ENCODE measurements at regions not wholly inside any gene's neighbourhood (a gene's known extent, or its start where the extent isn't known, plus 50 kb on each side); places are given as distances from the start of the nearest gene placed in this dataset.

- Histone ChIP-seq H3K36me3 (ENCODE audit: control insufficient read depth, insufficient read depth, low read length) (no peaks in the 10 kb centered on the region), H3K27me3 (ENCODE audit: control insufficient read depth, insufficient read depth, low read length) (no peaks in the 10 kb centered on the region), H3K4me1 (ENCODE audit: control insufficient read depth, insufficient read depth, low read length) (peaks cover 41% of the 10 kb centered on the region), H3K9me3 (replicated peaks; ENCODE audit: control insufficient read depth, low read depth, low read length) (no peaks in the 10 kb centered on the region), H3K4me3 (ENCODE audit: low read length) (no peak overlapping the region), H3K27ac (ENCODE audit: low read length) (no peak overlapping the region)
- DNase-seq: no peak
- WGBS (ENCODE audit: insufficient coverage): 81% methylated on average over 4 of the region's 4 CpGs
Measured at GRCh38 chr6:163949431-163949830, 534.9 kb downstream of the QKI start.

- Histone ChIP-seq H3K27me3 (ENCODE audit: control insufficient read depth, insufficient read depth, low read length) (no peaks in the 10 kb centered on the region), H3K9me3 (replicated peaks; ENCODE audit: control insufficient read depth, low read depth, low read length) (no peaks in the 10 kb centered on the region), H3K27ac (ENCODE audit: low read length) (no peak overlapping the region), H3K4me3 (ENCODE audit: low read length) (no peak overlapping the region), H3K36me3 (ENCODE audit: control insufficient read depth, insufficient read depth, low read length) (no peaks in the 10 kb centered on the region), H3K4me1 (ENCODE audit: control insufficient read depth, insufficient read depth, low read length) (peaks cover 49% of the 10 kb centered on the region)
- 100% methylated on average over 1 of the region's 5 CpGs for WGBS (ENCODE audit: insufficient coverage)
- DNase-seq: no peak
Measured at GRCh38 chr6:163948250-163948649, 533.7 kb downstream of the QKI start.

DNA sequence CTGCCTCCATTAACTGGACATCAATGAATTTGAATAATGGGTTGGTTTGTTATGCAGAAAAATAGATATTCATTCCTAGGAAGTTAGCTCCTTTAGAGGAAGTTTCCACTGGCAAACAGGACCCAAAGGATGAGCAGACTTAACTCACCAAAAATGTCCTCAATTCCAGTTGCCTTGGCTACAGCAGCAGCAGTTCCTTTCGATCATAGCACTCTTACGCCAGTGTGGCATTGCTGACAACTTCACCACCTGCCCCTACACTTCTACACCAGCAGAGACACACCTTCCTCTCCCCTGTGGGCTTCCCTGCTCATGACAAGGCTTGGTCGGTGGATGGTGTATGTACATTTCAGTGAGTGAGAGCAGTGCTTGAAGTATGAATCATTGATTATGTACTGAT is 532.8 kb downstream of the QKI start:
- Histone ChIP-seq H3K4me1 (ENCODE audit: control insufficient read depth, insufficient read depth, low read length) (peaks cover 46% of the 10 kb centered on the region), H3K27me3 (ENCODE audit: control insufficient read depth, insufficient read depth, low read length) (no peaks in the 10 kb centered on the region), H3K9me3 (replicated peaks; ENCODE audit: control insufficient read depth, low read depth, low read length) (no peaks in the 10 kb centered on the region), H3K4me3 (ENCODE audit: low read length) (no peak overlapping the region), H3K36me3 (ENCODE audit: control insufficient read depth, insufficient read depth, low read length) (no peaks in the 10 kb centered on the region), H3K27ac (ENCODE audit: low read length) (peak overlapping the region; percentile 38)
- 70% methylated on average over 2 of the region's 3 CpGs for WGBS (ENCODE audit: insufficient coverage)
- no peak for DNase-seq

DNA sequence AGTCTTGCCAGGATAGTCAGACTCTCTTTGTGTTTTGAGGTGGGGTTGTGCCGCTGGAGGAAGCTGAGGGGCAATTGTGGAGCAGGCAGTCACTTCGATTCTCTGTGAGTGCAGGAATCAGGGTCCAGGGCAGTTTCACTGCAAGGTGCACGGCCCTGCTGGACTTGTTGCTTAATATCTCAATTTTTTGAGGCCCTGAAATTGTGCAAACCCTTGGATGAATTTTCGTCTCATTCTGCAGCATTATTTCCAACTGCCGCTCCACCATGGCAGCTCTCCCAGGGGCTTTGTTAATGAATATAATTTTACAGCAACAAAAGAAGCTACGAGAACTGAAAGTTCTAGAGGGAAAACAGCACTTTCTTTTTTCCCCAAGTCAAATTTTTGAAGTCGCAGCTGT is 531.9 kb downstream of the QKI start:
- Histone ChIP-seq H3K36me3 (ENCODE audit: control insufficient read depth, insufficient read depth, low read length) (no peaks in the 10 kb centered on the region), H3K27me3 (ENCODE audit: control insufficient read depth, insufficient read depth, low read length) (no peaks in the 10 kb centered on the region), H3K9me3 (replicated peaks; ENCODE audit: control insufficient read depth, low read depth, low read length) (no peaks in the 10 kb centered on the region), H3K4me1 (ENCODE audit: control insufficient read depth, insufficient read depth, low read length) (peaks cover 40% of the 10 kb centered on the region), H3K27ac (ENCODE audit: low read length) (peak overlapping the region; percentile 38), H3K4me3 (ENCODE audit: low read length) (no peak overlapping the region)
- 63% methylated on average over 3 of the region's 7 CpGs for WGBS (ENCODE audit: insufficient coverage)
- no peak for DNase-seq

DNA sequence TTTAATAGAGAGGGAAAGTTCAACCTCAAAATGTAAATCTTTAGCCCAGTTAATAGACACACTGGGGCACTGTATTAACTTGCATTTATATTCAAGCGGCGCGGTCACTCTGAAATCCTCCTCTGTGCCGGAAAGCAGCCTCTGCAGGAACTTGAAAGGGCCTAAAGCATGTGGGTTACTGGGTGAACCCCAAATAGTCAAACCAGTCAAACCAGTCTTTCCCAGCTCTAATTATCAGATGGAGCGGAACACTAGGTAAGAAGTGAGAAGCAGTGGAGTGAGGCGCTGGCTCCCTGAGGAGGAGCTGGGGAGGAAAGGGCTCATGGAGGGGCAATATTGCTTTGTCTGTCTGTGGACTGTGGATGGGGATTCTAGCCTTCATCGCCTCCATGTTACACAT is 531.3 kb downstream of the QKI start:
- Histone ChIP-seq H3K36me3 (ENCODE audit: control insufficient read depth, insufficient read depth, low read length) (no peaks in the 10 kb centered on the region), H3K9me3 (replicated peaks; ENCODE audit: control insufficient read depth, low read depth, low read length) (no peaks in the 10 kb centered on the region), H3K27ac (ENCODE audit: low read length) (no peak overlapping the region), H3K27me3 (ENCODE audit: control insufficient read depth, insufficient read depth, low read length) (no peaks in the 10 kb centered on the region), H3K4me1 (ENCODE audit: control insufficient read depth, insufficient read depth, low read length) (peaks cover 39% of the 10 kb centered on the region), H3K4me3 (ENCODE audit: low read length) (no peak overlapping the region)
- DNase-seq: no peak
- WGBS (ENCODE audit: insufficient coverage): no CpG with 5 or more reads among the region's 7 CpGs

DNA sequence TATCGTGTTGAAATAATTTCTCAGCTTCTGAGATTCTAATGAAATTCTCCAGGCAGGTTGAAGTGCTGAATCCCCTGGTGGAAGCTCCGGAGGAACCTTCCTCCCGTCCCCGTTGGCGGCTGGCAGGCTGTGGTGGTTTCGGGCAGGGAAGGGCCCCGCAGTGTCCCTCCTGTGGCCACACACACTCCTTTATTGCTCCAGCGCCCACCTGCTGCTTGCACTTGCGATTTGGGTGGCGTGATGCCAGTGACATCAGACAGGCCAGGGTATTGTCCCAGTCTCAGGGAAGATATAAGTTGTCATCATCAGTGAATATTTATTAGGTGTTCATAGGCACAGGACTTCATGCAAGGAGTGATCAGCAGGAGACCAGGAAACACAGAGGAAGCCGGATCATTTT is 530.4 kb downstream of the QKI start:
- H3K27me3 ChIP-seq (ENCODE audit: control insufficient read depth, insufficient read depth, low read length): no peaks in the 10 kb centered on the region
- peaks cover 39% of the 10 kb centered on the region for H3K4me1 ChIP-seq (ENCODE audit: control insufficient read depth, insufficient read depth, low read length)
- no peaks in the 10 kb centered on the region for H3K9me3 ChIP-seq (replicated peaks; ENCODE audit: control insufficient read depth, low read depth, low read length)
- H3K36me3 ChIP-seq (ENCODE audit: control insufficient read depth, insufficient read depth, low read length): no peaks in the 10 kb centered on the region
- no peak overlapping the region for H3K4me3 ChIP-seq (ENCODE audit: low read length)
- whole genome bisulfite sequencing (ENCODE audit: insufficient coverage): 47% methylated on average over 8 of the region's 11 CpGs
- peak; percentile 65 for DNase-seq
- no peak overlapping the region for H3K27ac ChIP-seq (ENCODE audit: low read length)

DNA sequence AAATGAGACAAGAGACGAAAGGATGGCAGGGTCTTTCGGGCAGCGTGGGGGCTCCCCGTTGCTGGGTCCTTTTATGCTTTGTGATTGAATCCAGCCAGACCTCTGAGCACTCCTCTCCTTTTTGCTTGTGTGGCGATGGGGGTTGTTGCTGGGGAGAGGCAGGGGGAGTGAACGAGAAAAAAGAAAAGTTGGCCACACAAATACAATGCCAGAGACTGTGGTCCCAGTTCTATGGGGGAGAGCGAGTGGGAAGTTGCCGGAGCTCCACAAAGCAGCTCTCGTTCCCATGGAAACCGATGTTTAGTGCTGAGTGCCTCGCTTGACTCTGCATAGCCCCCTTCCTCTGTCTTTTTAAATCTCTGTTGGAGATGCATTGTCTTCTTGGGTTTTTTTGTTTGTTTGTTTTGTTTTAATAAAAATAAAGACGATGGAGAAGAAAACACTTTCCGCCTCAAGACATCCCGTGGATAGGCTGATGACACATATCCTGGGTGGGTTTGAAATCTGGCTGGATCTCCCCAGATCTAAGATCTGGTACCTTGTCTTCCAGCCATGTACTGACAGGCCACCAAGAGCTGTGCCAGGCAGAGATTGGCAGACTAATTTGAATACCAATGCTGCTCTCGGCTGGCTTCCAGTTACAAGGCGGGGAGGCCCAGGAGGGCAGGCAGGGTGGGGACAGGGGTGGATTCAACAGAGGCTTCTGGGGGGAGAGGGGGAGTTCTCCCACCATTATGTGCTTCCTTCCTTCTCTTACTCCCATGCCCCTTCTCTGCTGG is 529.3 kb downstream of the QKI start:
- 13% methylated on average over 9 of the region's 16 CpGs for WGBS (ENCODE audit: insufficient coverage)
- Histone ChIP-seq H3K4me3 (ENCODE audit: low read length) (peak overlapping the region; percentile 6), H3K27me3 (ENCODE audit: control insufficient read depth, insufficient read depth, low read length) (no peaks in the 10 kb centered on the region), H3K27ac (ENCODE audit: low read length) (peak overlapping the region; percentile 73), H3K9me3 (replicated peaks; ENCODE audit: control insufficient read depth, low read depth, low read length) (no peaks in the 10 kb centered on the region), H3K36me3 (ENCODE audit: control insufficient read depth, insufficient read depth, low read length) (no peaks in the 10 kb centered on the region), H3K4me1 (ENCODE audit: control insufficient read depth, insufficient read depth, low read length) (peaks cover 39% of the 10 kb centered on the region)
- peak; percentile 90 for DNase-seq

GRCh38 chr6:163942790-163943189 is 528.3 kb downstream of the QKI start:
- H3K4me3 ChIP-seq (ENCODE audit: low read length): no peak overlapping the region
- H3K4me1 ChIP-seq (ENCODE audit: control insufficient read depth, insufficient read depth, low read length): peaks cover 39% of the 10 kb centered on the region

DNA sequence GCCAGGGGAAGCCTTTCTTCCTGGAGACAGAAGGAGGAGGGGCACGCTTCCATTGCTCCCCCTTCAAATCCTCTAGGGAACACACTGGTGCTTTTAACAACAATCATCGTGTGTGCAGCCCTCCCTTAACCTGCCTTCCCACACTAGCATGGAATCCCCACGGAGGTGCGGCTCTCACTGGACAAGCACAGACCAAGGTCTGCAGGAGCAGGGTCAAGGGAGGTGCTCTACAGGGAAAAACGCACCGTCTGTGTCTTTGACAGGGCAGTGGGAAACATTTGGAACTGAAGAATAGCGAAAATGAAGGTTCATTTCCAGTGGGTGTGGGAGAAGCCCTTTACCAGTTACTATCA is 527.1 kb downstream of the QKI start:
- peaks cover 30% of the 10 kb centered on the region for H3K4me1 ChIP-seq (ENCODE audit: control insufficient read depth, insufficient read depth, low read length)
- no peaks in the 10 kb centered on the region for H3K9me3 ChIP-seq (replicated peaks; ENCODE audit: control insufficient read depth, low read depth, low read length)
- H3K4me3 ChIP-seq (ENCODE audit: low read length): no peak overlapping the region
- H3K27ac ChIP-seq (ENCODE audit: low read length): peak overlapping the region; percentile 53
- H3K36me3 ChIP-seq (ENCODE audit: control insufficient read depth, insufficient read depth, low read length): no peaks in the 10 kb centered on the region
- H3K27me3 ChIP-seq (ENCODE audit: control insufficient read depth, insufficient read depth, low read length): no peaks in the 10 kb centered on the region
- DNase-seq: no peak
- WGBS (ENCODE audit: insufficient coverage): no CpG with 5 or more reads among the region's 7 CpGs

More at GRCh38 chr6:163942790-163943189, 528.3 kb downstream of the QKI start:
- Histone ChIP-seq H3K27ac (ENCODE audit: low read length) (no peak overlapping the region), H3K36me3 (ENCODE audit: control insufficient read depth, insufficient read depth, low read length) (no peaks in the 10 kb centered on the region), H3K9me3 (replicated peaks; ENCODE audit: control insufficient read depth, low read depth, low read length) (no peaks in the 10 kb centered on the region), H3K27me3 (ENCODE audit: control insufficient read depth, insufficient read depth, low read length) (no peaks in the 10 kb centered on the region)
- no peak for DNase-seq
- whole genome bisulfite sequencing (ENCODE audit: insufficient coverage): no CpG with 5 or more reads among the region's 3 CpGs

DNA sequence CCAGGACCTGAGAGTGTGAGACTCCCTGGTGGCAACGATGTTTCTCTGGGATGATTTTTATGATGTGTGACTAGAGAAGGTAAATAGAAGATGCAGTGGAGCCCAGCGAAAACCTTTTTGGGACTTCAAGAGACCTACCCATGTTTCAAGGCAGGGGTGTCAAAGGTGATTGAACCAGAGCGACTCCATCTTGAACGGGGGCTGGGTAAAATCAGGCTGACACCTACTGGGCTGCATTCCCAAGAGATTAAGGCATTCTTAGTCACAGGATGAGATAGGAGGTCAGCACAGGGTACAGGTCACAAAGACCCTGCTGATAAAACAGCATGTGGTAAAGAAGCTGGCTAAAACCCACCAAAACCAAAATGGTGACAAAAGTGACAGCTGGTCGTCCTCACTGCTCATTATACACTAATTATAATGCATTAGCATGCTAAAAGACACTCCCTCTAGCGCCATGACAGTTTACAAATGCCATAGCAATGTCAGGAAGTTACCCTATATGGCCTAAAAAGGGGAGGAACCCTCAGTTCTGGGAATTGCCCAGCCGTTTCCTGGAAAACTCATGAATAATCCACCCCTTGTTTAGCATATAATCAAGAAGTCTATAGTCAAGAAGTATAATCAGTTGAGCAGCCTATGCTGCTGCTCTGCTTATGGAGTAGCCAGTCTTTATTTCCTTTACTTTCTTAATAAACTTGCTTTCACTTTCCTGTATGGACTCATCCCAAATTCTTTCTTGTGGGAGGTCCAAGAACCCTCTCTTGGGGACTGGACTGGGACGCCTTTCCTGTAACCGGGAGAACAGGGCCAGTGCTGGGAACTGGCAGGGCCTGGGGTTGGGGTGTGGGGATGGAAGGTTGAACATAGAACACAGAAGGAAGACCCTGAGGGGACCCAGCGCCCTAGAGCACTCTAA is 526.4 kb downstream of the QKI start:
- no peaks in the 10 kb centered on the region for H3K36me3 ChIP-seq (ENCODE audit: control insufficient read depth, insufficient read depth, low read length)
- peak; percentile 82 for DNase-seq
- H3K4me1 ChIP-seq (ENCODE audit: control insufficient read depth, insufficient read depth, low read length): peaks cover 24% of the 10 kb centered on the region
- H3K27ac ChIP-seq (ENCODE audit: low read length): peak overlapping the region; percentile 53
- no peaks in the 10 kb centered on the region for H3K27me3 ChIP-seq (ENCODE audit: control insufficient read depth, insufficient read depth, low read length)
- 71% methylated on average over 7 of the region's 10 CpGs for WGBS (ENCODE audit: insufficient coverage)
- H3K9me3 ChIP-seq (replicated peaks; ENCODE audit: control insufficient read depth, low read depth, low read length): no peaks in the 10 kb centered on the region
- no peak overlapping the region for H3K4me3 ChIP-seq (ENCODE audit: low read length)

All from muscle of leg (tissue), 3 donors.